ENCODE measurements at regions not wholly inside any gene's neighbourhood (a gene's known extent, or its start where the extent isn't known, plus 50 kb on each side); places are given as distances from the start of the nearest gene placed in this dataset.

GRCh38 chr5:39951070-39951469, 526.3 kb upstream of the DAB2 start:
- no peaks in the 10 kb centered on the region for H3K36me3 ChIP-seq (ENCODE audit: insufficient read depth, low read length)
- no peaks in the 10 kb centered on the region for H3K4me1 ChIP-seq (ENCODE audit: insufficient read depth, low read length, severe bottlenecking)
- no peaks in the 10 kb centered on the region for H3K27me3 ChIP-seq (ENCODE audit: insufficient read depth, low read length)
- no peak overlapping the region for H2AFZ ChIP-seq (ENCODE audit: low read length)
- no peaks in the 10 kb centered on the region for H4K20me1 ChIP-seq (ENCODE audit: insufficient read depth, low read length)
- no peak overlapping the region for H3K4me2 ChIP-seq (ENCODE audit: low read length)
- no peak for TF ChIP-seq CTCF (IDR thresholded peaks at IDR 0.05; ENCODE audit: low read length)
- TF ChIP-seq EZH2 (IDR thresholded peaks at IDR 0.05; ENCODE audit: borderline replicate concordance, low read length): no peak
- H3K9ac ChIP-seq (ENCODE audit: low read length): no peak overlapping the region
- H3K9me3 ChIP-seq (ENCODE audit: low read length): no peaks in the 10 kb centered on the region
- no peak overlapping the region for H3K27ac ChIP-seq (ENCODE audit: low read depth, low read length, poor library complexity, severe bottlenecking)
- no peak overlapping the region for H3K4me3 ChIP-seq (ENCODE audit: low read depth, low read length, poor library complexity, severe bottlenecking)
- no peaks in the 10 kb centered on the region for H3F3A ChIP-seq (ENCODE audit: insufficient read depth, low read length)
- no peaks in the 10 kb centered on the region for H3K9me2 ChIP-seq (ENCODE audit: low read depth, low read length)
- no peaks in the 10 kb centered on the region for H3K79me2 ChIP-seq (ENCODE audit: insufficient read depth, low read length)

GRCh38 chr5:39948867-39949468, 524.2 kb upstream of the DAB2 start:
- no peaks in the 10 kb centered on the region for H3K36me3 ChIP-seq (ENCODE audit: insufficient read depth, low read length)
- no peaks in the 10 kb centered on the region for H3K4me1 ChIP-seq (ENCODE audit: insufficient read depth, low read length, severe bottlenecking)
- no peaks in the 10 kb centered on the region for H3K9me3 ChIP-seq (ENCODE audit: low read length)
- no peaks in the 10 kb centered on the region for H3F3A ChIP-seq (ENCODE audit: insufficient read depth, low read length)
- no peaks in the 10 kb centered on the region for H4K20me1 ChIP-seq (ENCODE audit: insufficient read depth, low read length)
- no peak overlapping the region for H3K4me3 ChIP-seq (ENCODE audit: low read depth, low read length, poor library complexity, severe bottlenecking)
- no peaks in the 10 kb centered on the region for H3K9me2 ChIP-seq (ENCODE audit: low read depth, low read length)
- H3K27me3 ChIP-seq (ENCODE audit: insufficient read depth, low read length): no peaks in the 10 kb centered on the region
- H3K79me2 ChIP-seq (ENCODE audit: insufficient read depth, low read length): no peaks in the 10 kb centered on the region
- H2AFZ ChIP-seq (ENCODE audit: low read length): no peak overlapping the region
- no peak overlapping the region for H3K4me2 ChIP-seq (ENCODE audit: low read length)
- no peak overlapping the region for H3K9ac ChIP-seq (ENCODE audit: low read length)
- no peak overlapping the region for H3K27ac ChIP-seq (ENCODE audit: low read depth, low read length, poor library complexity, severe bottlenecking)
- TF ChIP-seq EZH2 (IDR thresholded peaks at IDR 0.05; ENCODE audit: borderline replicate concordance, low read length) (no peak), CTCF (IDR thresholded peaks at IDR 0.05; ENCODE audit: low read length) (peak; percentile 76)

- H3K27me3 ChIP-seq (ENCODE audit: insufficient read depth, low read length): no peaks in the 10 kb centered on the region
- H3K4me1 ChIP-seq (ENCODE audit: insufficient read depth, low read length, severe bottlenecking): no peaks in the 10 kb centered on the region
- no peaks in the 10 kb centered on the region for H3K9me2 ChIP-seq (ENCODE audit: low read depth, low read length)
- H3K36me3 ChIP-seq (ENCODE audit: insufficient read depth, low read length): no peaks in the 10 kb centered on the region
- no peak overlapping the region for H3K4me3 ChIP-seq (ENCODE audit: low read depth, low read length, poor library complexity, severe bottlenecking)
- no peaks in the 10 kb centered on the region for H4K20me1 ChIP-seq (ENCODE audit: insufficient read depth, low read length)
- H3K9ac ChIP-seq (ENCODE audit: low read length): no peak overlapping the region
- no peak for TF ChIP-seq CTCF (IDR thresholded peaks at IDR 0.05; ENCODE audit: low read length)
- no peak for TF ChIP-seq EZH2 (IDR thresholded peaks at IDR 0.05; ENCODE audit: borderline replicate concordance, low read length)
- H3K9me3 ChIP-seq (ENCODE audit: low read length): no peaks in the 10 kb centered on the region
- H3K27ac ChIP-seq (ENCODE audit: low read depth, low read length, poor library complexity, severe bottlenecking): no peak overlapping the region
- no peak overlapping the region for H2AFZ ChIP-seq (ENCODE audit: low read length)
- no peak overlapping the region for H3K4me2 ChIP-seq (ENCODE audit: low read length)
- no peaks in the 10 kb centered on the region for H3F3A ChIP-seq (ENCODE audit: insufficient read depth, low read length)
- H3K79me2 ChIP-seq (ENCODE audit: insufficient read depth, low read length): no peaks in the 10 kb centered on the region
These were observed 523.6 kb upstream of the DAB2 start for GRCh38 chr5:39948341-39948740.
